Ishikawa (cell line): ENCODE measurements at regions not wholly inside any gene's neighbourhood (a gene's known extent, or its start where the extent isn't known, plus 50 kb on each side); places are given as distances from the start of the nearest gene placed in this dataset.

ENCODE experiments used
- CEBPB ChIP-seq: IDR thresholded peaks from 2 replicates; pipeline ENCODE4 v1.6.1; 2012
- CREB1 ChIP-seq: IDR thresholded peaks from 2 replicates; pipeline ENCODE4 v1.6.1; 2012; ENCODE audit warnings: low read depth
- FOXM1 ChIP-seq: IDR thresholded peaks from 2 replicates; pipeline ENCODE4 v1.6.1; 2012; ENCODE audit warnings: low read depth, borderline replicate concordance
- NFIC ChIP-seq: IDR thresholded peaks from 2 replicates; pipeline ENCODE4 v1.6.1; 2012
- RAD21 ChIP-seq: IDR thresholded peaks from 2 replicates; pipeline ENCODE4 v1.6.1; 2012; ENCODE audit warnings: low read depth
- TEAD4 ChIP-seq: IDR thresholded peaks from 2 replicates; pipeline ENCODE4 v1.6.1; 2012
- YY1 ChIP-seq: IDR thresholded peaks from 2 replicates; pipeline ENCODE4 v1.6.1; 2012; ENCODE audit warnings: low read depth
- TF ChIP-seq, protein P1 (sequence below): IDR thresholded peaks from 2 replicates; pipeline ENCODE4 v1.6.1; 2012
- TF ChIP-seq, protein P2 (sequence below): IDR thresholded peaks from 2 replicates; pipeline ENCODE4 v1.6.1; 2012; ENCODE audit warnings: low read depth, mild to moderate bottlenecking

DNA sequence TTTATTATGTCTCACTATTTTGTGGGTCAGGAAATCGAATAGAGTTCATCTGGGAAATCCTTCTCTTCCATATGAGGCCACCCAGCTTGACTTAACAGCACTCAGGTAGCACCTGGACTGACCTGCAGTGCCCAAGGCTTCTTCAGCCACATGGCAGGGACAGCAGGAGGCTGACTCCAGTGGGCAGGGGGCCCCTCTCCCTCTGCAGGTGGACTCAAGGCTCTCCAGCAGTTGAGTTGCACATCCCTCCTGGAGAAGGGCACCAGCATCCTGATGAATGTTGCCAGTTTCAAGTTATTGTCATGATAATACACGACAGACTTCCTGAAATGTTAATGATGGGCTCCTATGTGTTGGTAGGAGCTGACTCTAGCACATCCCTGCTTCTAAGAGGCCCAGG, 338.1 kb upstream of the RAB6C start:
- TF ChIP-seq FOXM1, result no peak
- TF ChIP-seq CREB1, result no peak
- TF ChIP-seq, protein P1, sequence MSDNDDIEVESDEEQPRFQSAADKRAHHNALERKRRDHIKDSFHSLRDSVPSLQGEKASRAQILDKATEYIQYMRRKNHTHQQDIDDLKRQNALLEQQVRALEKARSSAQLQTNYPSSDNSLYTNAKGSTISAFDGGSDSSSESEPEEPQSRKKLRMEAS, result no peak
- no peak for TF ChIP-seq CEBPB
- TF ChIP-seq, protein P2, sequence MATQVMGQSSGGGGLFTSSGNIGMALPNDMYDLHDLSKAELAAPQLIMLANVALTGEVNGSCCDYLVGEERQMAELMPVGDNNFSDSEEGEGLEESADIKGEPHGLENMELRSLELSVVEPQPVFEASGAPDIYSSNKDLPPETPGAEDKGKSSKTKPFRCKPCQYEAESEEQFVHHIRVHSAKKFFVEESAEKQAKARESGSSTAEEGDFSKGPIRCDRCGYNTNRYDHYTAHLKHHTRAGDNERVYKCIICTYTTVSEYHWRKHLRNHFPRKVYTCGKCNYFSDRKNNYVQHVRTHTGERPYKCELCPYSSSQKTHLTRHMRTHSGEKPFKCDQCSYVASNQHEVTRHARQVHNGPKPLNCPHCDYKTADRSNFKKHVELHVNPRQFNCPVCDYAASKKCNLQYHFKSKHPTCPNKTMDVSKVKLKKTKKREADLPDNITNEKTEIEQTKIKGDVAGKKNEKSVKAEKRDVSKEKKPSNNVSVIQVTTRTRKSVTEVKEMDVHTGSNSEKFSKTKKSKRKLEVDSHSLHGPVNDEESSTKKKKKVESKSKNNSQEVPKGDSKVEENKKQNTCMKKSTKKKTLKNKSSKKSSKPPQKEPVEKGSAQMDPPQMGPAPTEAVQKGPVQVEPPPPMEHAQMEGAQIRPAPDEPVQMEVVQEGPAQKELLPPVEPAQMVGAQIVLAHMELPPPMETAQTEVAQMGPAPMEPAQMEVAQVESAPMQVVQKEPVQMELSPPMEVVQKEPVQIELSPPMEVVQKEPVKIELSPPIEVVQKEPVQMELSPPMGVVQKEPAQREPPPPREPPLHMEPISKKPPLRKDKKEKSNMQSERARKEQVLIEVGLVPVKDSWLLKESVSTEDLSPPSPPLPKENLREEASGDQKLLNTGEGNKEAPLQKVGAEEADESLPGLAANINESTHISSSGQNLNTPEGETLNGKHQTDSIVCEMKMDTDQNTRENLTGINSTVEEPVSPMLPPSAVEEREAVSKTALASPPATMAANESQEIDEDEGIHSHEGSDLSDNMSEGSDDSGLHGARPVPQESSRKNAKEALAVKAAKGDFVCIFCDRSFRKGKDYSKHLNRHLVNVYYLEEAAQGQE, result no peak
- TF ChIP-seq RAD21, result no peak
- no peak for TF ChIP-seq YY1
- no peak for TF ChIP-seq NFIC
- no peak for TF ChIP-seq TEAD4
